M059J (cell line): ENCODE measurements at regions not wholly inside any gene's neighbourhood (a gene's known extent, or its start where the extent isn't known, plus 50 kb on each side); places are given as distances from the start of the nearest gene placed in this dataset.
"Not testable (repeated sequence)": the region's sequence is repeated elsewhere in the genome, so short reads cannot be mapped to it uniquely, and the experiment has no call there.

Experiments used
- DNase-seq: peaks from one replicate; pipeline ENCODE4 v3.0.0-alpha.2; 2012; ENCODE audit warnings: low read depth

DNA sequence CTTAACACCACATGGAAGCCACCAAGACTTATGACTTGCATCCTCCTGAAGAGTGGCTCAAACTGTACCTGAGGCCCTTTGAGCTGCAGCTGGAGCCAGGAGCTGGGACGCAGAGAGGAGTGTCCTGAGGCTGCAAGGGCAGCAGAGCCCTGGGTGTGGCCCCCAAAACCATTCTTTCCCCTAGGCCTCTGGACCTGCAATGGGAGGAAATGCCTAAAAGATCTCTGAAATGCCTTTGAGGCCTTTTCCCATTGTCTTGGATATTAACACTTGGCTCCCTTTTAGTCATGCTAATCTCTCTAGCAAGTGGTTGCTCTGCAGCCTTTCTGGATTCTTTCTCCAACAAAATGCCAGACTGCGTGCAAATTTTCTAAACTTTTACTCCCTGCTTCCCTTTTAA lies 156.1 kb downstream of the SLC38A4 start:
- DNase-seq, result no peak

DNA sequence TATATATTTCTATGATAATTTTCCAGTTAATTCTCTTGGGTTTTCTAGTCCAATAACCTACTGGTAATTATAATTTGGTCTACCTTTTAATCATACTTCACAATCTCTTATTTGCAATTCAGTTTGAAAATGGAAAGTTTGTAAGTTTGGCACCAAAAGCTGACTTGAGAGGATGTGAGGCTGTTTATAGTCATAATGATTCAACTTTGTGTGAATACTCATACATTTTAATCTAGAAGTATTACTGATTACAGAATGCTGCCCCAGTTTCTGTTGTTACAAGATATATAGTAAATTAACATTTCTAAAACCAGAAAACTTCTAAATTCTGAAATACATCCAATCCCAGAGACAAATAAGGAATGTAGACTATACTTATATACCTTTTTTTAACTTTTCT lies 158.2 kb downstream of the SLC38A4 start:
- peak; percentile 27 for DNase-seq

DNA sequence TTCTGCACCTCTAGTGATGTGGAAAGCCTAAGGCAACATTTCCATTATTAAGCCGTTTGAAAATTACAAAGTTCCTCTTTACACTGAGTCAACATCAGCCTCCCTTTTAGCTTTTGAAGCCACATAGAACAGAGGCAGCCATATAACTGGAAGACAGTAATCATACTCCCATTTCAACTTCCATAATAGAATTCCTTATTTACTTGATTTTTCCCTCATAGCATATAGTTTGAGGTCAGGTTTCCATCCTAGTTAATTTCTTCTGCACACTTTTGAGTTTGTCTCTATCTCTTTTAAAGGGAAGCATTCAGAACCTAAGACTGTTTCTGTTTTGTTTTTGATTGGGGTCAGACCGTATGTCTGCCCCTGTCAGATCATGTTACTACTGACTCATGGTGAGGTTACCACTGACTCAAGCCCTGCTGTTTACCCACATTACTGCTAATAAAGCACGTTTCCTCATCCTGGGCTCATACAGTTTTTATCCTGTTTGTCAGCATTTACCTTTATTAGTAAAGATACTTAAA lies 161.0 kb downstream of the SLC38A4 start:
- peak; percentile 93 for DNase-seq

DNA sequence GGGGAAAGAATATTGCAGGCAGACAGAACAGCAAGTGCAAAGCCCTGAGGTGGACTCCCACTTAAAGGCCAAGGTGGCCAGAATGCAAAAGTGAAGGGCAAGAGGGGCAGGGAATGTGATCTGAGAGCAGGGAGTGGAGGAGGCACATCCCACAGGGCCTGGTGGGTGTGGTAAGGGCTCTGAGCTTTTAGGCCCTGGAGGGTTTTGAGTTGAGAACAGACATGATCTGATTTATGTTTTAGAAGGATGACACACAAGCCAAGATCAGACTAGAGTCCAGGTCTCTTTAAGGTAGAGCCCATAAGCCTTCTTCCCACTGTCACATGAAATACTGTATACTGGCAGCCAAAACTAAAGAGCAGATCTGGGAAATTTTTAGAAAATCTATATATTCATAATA lies 162.5 kb downstream of the SLC38A4 start:
- peak; percentile 74 for DNase-seq

DNA sequence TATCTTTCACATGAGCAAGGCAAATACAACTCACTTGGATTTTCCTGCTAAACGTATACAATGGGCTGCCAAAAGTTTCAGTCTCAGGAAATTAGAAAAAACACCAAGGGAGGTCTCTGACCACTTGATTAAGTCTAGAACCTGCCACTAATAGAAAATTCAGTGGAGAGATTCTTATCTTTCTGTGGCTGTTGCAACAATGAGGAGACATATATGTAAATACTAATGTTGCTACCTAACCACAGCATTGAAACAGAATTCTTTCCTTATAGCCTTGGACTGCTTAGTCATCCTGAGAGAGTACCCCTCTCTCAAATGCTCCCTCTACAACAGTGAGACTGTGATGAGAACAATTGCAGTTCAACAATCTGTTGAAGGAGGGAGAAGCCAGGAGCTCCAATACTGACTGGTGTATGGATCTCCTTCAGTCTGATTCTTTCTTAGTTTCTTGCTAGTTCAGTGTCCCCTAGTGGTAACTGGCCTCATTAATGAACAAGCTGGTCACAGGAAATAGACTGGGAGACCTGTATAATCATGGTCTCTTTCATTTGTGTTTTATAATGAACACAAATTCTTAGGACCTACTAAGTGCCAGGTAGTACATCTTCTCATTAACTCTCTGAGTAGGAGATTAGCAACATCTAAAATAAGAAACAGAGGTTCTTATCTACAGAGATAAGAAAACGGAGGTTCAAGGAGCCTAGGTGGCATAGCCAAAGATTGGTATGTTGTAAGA lies 164.5 kb downstream of the SLC38A4 start:
- peak; percentile 86 for DNase-seq

DNA sequence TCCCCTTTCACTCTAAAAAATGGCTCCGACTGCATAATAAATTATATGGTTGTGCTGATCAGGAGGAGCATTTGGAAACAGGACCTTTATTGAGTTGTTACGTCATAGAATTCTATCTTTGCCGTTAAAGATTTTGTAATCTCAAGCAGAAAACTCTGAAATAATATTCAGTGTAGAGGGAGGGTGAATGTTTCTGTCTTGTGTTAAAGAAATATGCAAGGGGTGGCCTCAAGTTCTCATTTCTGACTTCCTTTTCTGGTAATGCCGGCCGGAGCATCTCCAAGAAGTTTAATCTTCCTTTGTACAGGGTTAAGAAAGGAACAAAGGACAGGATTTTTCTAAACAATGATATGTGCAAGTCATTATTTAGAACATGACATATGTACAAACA lies 165.1 kb downstream of the SLC38A4 start:
- DNase-seq, result no peak

DNA sequence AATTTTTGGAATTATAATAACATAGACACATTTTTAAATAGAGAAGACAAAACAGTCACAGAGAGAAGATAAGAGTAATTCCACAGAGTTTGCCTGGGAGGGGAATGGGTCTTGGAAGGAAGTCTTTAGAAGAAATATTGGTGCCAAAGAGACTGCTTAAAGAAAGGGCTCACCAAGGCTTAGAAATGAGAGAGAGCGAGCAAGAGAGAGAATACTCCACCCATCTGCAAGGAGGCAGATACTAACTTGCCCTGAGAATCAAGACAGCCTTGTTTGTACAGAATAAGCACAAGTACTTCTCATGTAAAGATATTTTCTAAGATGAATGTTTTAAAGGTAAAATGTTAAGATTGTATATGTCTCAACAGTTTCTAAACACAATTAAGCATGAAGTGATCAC lies 165.5 kb downstream of the SLC38A4 start:
- no peak for DNase-seq

DNA sequence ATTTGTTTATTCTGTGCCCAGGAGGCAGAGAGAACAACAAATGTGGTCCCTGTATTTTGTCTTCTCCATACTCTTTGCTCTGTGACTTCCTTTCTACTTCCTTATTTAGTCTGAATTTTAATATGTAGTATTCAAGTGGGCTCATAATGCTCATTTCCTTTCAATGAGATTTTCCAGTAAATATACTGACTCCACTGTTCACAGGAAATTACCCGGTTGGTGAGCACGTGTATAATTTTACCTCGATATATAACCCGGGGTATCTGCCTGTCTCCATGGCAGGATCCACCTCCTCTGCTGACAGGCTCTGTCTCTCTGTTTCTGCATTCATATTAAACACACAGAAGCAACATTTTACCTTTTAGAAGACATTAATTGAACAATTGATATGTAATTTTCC lies 166.0 kb downstream of the SLC38A4 start:
- no peak for DNase-seq

DNA sequence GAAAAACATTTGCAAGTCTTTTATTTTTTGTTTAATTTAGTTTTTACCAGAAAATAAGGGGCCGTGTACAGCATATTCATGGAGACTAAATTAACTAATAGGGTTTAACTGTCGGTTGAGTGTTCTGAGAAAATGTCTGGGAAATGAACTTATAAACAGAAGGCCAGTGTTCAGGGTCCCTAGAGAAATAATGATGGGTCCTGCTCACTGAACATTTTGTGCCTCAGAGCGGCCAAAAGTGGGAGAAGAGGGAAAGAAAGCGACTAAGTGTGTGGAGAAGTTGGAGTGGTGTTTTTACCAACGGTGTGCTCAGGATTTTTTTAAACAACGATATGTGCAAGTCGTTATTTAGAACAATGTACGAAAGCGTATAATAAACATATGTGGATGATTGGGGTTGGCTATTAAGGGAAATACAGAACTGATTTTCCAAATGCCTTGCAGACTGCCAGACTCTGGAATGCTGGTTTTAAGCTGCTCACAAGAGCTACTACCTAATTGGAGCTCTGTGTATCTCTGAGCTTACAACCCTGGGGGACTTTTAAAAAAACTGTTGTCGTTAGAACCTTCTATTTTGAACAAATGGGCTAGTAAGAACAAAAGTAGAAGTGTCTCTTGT lies 166.7 kb downstream of the SLC38A4 start:
- DNase-seq, result no peak

DNA sequence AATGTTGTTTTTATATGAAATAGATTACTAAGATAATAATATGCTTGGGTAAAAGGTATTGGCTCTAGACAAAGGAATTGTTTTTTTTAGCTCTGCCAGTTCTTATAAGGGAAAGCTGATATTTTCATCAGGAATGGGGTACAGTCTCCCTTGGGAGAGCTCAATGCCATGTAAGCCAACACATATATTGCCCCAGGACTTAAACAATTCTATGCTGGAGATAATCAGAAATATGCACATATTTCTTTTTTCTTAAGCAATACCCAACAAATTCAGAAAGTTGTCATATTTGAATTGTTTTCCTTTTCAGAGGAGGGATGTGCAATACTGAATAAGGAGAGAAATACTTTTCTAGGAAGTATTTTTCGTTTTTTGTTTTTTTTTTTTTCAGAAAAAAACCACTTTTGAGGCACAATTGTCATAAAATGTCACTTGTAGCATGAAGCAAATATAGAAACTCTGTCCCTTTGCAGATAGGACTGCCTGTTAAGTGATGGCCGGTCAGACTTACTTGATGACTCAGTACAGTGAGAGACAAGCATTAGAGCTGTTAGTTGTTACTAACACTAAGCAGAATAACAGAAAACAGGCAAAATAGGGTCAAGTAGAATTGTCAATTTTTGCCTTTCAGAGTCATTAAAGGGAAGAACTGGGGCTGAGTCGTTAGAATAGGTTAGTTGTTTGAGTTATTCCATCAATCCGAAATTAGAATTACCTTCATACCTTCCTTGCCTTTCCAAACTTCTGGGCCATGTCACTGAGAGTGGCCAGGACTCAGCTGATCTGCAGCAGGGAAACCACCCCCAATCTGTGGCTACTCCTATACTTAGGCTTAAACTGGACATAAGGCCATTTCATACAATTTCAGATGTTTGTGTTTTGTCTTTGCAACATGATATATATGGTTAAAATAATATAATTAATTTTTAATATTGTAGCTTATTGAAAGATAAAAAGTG lies 168.1 kb downstream of the SLC38A4 start:
- DNase-seq, result peak; percentile 59

DNA sequence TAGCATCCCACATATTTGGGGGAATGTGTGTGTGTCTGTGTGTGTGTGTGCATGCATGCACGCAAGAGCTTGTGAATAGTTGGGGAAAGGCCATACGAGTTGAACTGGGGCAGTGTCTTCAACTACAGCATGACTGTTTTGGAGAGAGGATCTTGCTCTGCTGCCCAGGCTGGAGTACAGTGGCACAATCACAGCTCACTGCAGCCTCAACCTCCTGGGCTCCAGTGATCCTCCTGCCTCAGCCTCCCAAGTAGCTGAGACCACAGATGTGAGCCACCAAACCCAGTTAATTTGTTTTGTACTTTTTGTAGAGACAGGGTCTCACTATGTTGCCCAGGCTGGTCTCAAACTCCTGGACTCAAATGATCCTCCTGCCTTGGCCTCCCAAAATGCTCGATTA lies 169.8 kb downstream of the SLC38A4 start:
- DNase-seq, result not testable (repeated sequence)

DNA sequence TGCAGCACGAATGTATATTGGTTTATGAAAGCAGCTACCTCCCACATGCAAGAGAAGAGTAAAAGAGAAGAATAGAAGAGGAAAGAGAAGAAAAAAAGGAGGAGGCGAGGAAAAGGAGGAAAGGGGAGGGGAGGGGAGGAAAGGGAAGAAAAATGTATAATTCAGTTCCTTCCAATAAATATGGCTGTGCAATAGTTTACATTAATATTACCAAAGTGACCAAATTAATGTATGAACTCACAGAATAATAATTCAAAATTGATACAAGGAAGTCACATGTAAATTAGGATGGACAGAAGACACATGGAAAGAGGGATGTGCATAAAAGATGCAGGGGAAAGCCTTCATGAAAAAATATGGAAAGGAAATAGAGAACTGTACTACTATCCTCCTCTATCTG lies 172.5 kb downstream of the SLC38A4 start:
- DNase-seq, result no peak

DNA sequence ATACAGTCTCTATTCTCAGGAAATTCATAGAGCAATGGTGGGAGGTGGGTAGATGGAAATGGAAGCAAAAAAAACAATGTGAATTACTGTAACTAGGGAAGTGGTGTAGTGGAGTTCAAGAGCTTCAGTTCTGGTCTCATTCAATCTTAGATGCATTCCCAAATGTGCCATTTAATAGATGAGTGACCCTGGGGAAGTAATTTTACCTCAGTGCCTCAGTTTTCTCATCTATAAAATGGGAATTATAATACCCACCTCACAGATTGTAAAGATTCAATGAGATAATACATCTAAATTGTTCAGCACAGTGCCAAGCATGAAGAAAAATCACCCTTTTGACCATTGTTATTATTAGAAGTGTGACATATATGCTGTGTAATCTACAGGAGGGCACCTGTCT lies 173.1 kb downstream of the SLC38A4 start:
- DNase-seq, result no peak

DNA sequence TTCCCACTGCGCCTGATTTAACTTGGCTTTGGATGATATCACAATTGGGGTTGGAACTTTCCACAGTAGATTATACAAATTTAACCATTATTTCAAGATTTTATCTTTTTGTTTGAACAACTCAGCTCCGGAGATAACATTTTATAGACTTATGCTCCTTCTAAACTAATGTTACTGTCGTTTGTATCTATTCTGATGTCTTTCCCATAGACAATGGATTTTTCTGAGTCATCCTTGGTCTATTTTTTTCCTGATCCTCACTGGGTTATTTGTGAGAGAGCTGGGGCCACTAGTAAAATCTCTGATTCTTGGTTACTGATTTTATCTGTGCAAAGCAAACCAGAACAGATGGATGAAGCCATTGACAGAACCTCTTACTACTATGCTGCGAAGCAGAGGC lies 175.1 kb downstream of the SLC38A4 start:
- peak; percentile 83 for DNase-seq

DNA sequence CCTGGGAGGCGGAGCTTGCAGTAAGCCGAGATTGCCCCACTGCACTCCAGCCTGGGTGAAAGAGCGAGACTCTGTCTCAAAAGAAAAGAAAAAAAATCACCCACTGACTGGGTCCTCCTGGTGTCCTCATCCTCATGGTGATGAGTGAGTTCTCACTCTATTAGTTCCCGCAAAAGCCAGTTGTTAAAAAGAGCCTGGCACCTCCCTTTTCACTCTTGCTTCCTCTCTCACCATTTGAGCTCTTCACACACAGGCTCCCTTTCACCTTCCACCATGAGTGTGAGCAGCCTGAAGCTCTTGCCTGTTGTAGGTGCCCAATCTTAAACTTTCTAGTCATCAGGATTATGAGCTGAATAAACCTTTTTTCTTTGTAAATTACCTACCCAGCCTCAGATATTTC lies 176.4 kb downstream of the SLC38A4 start:
- no peak for DNase-seq

DNA sequence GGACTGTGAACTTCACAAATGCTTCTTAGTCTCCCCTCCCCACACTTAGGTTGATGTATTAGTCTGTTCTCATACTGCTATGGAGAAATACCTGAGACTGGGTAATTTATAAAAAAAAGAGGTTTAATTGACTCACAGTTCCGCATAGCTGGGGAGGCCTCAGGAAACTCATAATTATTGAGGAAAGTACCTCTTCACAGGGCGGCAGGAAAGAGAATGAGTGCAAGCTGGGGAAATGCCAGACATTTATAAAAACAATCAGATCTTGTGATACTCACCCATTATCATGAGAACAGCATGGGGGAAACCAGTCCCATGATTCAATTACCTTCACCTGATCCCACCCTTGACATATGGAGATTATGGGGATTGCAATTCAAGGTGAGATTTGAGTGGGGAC lies 178.8 kb downstream of the SLC38A4 start:
- no peak for DNase-seq

DNA sequence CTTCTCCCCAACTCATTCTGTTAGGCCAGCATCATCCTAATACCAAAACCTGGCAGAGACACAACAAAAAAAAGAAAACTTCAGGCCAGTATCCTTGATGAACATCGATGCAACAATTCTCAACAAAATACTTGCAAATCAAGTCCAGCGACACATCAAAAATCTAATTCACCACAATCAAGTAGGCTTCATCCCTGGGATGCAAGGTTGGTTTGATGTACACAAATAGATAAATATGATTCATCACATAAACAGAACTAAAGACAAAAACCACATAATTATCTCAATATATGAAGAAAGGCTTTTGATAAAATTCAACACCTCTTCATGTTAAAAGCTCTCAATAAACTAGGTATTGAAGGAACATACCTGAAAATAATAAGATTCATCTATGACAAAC lies 184.1 kb downstream of the SLC38A4 start:
- DNase-seq, result not testable (repeated sequence)

DNA sequence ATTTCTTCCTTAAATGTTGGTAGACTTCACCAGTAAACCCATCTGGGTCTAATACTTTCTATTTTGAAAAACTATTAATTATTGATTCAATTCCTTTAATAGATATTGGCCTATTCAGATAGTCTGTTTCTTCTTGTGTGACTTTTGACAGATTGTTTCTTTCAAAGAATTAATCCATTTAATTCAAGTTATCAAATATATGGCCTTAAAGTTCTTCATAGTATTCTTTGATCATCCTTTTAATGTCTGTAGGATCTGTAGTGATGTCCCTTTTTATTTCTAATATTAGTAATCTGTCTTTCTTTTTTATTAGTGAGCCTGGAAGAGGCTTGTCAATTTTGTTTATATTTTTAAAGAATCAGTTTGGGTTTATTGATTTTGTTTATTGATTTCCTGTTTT lies 190.0 kb downstream of the SLC38A4 start:
- no peak for DNase-seq

DNA sequence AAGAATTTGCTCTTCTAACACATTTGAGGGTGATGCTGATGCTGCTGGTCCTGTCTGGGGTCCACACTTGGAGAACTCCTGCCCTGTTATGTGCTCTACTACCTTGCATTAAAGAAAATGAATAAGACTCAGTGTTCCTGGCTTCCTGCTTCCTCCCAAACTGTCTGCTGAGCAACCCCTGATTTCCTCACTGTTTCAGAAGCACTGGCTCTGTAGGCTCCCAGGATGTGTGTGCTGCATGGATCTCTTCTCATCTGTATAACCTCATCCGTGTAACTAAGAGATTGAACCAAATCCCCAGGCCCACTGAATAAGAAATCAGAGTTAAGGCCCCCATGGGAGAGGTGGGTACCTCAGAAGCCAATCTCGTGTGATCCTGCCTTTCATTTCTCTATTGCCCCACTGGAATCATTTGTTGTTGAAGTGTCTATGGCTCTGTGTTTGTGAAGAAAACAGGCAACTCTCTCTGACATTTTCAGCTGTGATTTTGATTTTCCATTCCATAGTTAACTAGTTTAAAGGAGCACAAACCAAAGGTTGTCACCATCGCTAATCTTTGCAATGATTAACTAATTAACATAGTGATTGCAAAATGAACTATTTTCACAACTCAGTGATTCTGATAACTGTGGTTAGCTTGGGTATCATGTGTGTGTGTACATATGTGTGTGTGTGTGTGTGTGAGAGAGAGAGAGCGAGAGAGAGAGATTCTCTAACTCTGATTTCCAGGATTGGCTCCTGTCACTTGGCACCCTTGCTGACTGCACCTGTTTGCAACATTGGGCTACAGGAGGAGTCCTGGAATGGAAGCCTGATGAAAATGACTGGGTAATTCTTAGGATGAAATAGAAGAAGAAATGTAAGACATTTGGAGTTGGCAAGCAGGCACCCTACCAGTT lies 196.2 kb downstream of the SLC38A4 start:
- DNase-seq, result no peak

DNA sequence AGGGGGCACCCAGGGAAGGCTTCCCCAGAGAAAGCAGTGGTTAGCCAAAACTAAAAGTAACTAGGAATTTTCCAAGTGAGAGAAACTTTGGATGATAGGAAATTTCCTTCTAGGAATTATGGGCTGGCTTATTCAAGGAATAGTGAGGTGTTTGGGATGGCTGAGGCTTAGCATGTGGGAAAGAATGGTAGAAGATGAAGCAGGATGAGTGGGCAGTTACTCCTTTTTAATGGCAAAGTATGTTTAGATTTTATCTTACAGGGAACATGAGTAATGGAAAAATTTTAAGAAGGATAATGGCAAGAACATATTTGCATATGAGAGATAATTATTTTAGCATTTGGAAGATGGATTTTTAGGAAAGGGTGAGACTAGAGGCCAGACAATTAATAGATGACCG lies 197.6 kb downstream of the SLC38A4 start:
- no peak for DNase-seq

DNA sequence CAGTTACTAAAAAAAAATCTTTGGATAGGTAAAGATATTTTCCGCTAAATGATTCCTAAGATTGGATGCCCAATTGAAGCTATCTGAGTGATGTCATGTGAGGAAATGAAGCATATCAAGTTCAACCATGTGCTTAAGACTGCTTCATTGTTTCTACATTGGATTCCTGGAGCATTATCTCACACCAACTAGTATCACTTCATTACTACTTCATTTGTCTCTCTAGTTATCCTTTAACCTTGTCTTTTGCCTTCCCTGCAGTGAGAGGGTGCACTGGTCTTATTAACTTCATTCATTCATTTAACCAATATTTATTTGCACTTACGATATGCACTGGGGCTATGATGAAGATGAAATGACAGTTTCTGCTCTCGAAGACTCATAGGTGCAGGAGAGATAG lies 198.1 kb downstream of the SLC38A4 start:
- DNase-seq, result no peak
